Adipocyte (in vitro differentiated cells): ENCODE measurements at regions not wholly inside any gene's neighbourhood (a gene's known extent, or its start where the extent isn't known, plus 50 kb on each side); places are given as distances from the start of the nearest gene placed in this dataset.
A peak's percentile ranks its signal among the peaks of the same experiment; 100 is the strongest.

Experiments
- DNase-seq: peaks from one replicate; pipeline ENCODE4 v3.0.0-alpha.2; 2015; ENCODE audit warnings: low read depth
- H3K27me3 ChIP-seq: replicated peaks from 2 replicates; pipeline ENCODE4 v1.7.0; 2013; ENCODE audit warnings: mild to moderate bottlenecking, low read length, moderate library complexity; ENCODE audit not compliant: control insufficient read depth, insufficient read depth
- H3K36me3 ChIP-seq: 2 replicates; pipeline ENCODE4 v1.7.0; 2013; ENCODE audit warnings: low read length, mild to moderate bottlenecking, moderate library complexity; ENCODE audit not compliant: control insufficient read depth, insufficient read depth, severe bottlenecking
- H3K4me1 ChIP-seq: 2 replicates; pipeline ENCODE4 v1.7.0; 2013; ENCODE audit warnings: mild to moderate bottlenecking, low read length, moderate library complexity; ENCODE audit not compliant: control insufficient read depth, insufficient read depth
- H3K4me3 ChIP-seq: 2 replicates; pipeline ENCODE4 v1.7.0; 2013; ENCODE audit warnings: mild to moderate bottlenecking, low read length, moderate library complexity
- H3K9ac ChIP-seq: 2 replicates; pipeline ENCODE4 v1.7.0; 2013; ENCODE audit warnings: mild to moderate bottlenecking, low read length, moderate library complexity
- H3K9me3 ChIP-seq: 2 replicates; pipeline ENCODE4 v1.7.0; 2013; ENCODE audit warnings: mild to moderate bottlenecking, low read length, moderate library complexity; ENCODE audit not compliant: control insufficient read depth

DNA sequence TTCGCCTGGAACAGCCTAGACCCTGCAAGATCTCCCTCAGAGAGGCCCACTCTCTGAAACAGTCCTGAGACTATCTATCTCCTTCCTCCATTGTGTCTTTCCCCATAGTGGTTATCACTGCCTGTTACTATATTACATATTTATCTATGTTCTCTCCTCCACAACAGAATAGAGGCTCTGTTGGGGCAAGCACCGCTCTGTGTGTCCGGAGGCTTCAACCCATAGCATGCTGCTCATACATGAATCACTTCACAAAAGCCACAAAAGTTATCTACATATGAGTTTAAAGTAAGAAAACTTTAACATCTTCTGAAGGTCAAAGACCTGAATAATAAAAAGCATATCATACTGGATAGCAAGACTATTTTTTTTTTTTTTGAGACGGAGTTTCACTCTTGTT, 242.1 kb upstream of the HS6ST1 start:
- Histone ChIP-seq H3K27me3 (no peaks in the 10 kb centered on the region), H3K4me1 (peaks cover 51% of the 10 kb centered on the region), H3K9me3 (no peaks in the 10 kb centered on the region), H3K9ac (no peak overlapping the region), H3K36me3 (no peaks in the 10 kb centered on the region), H3K4me3 (no peak overlapping the region)
- no peak for DNase-seq

- Histone ChIP-seq H3K4me1 (peaks cover 45% of the 10 kb centered on the region), H3K36me3 (no peaks in the 10 kb centered on the region), H3K27me3 (no peaks in the 10 kb centered on the region), H3K9ac (peak overlapping the region; percentile 59), H3K9me3 (no peaks in the 10 kb centered on the region), H3K4me3 (no peak overlapping the region)
- peak; percentile 32 for DNase-seq
Measured at GRCh38 chr2:128562471-128563347, 244.0 kb upstream of the HS6ST1 start.

- H3K36me3 ChIP-seq = no peaks in the 10 kb centered on the region
- no peaks in the 10 kb centered on the region for H3K9me3 ChIP-seq
- DNase-seq = peak; percentile 97
- no peak overlapping the region for H3K4me3 ChIP-seq
- H3K4me1 ChIP-seq = peaks cover 40% of the 10 kb centered on the region
- peak overlapping the region; percentile 59 for H3K9ac ChIP-seq
- H3K27me3 ChIP-seq = no peaks in the 10 kb centered on the region
Measured at GRCh38 chr2:128563348-128563687, 244.7 kb upstream of the HS6ST1 start.

DNA sequence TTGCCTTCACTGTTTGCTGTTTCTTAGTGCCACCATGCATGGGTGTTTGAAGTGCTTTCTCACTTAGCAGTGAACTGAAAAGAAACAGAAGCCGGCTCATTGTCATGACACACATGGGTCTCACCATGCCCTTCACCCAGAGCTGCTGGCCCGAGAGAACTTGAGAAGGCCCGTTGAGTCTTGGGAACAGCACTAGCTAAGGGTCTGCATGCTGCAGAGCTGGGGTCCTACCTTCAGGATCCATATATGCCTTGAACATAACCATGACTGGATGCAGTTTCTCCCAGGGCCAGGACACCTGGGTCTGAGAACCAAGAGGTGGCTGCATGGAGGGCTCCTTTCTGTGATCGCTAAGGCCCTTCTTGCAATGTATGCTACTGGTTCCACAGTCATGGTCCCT, 245.5 kb upstream of the HS6ST1 start:
- Histone ChIP-seq H3K36me3 (no peaks in the 10 kb centered on the region), H3K4me1 (peaks cover 32% of the 10 kb centered on the region), H3K4me3 (no peak overlapping the region), H3K9me3 (no peaks in the 10 kb centered on the region), H3K27me3 (no peaks in the 10 kb centered on the region), H3K9ac (no peak overlapping the region)
- no peak for DNase-seq

- Histone ChIP-seq H3K36me3 (no peaks in the 10 kb centered on the region), H3K27me3 (no peaks in the 10 kb centered on the region), H3K4me3 (no peak overlapping the region), H3K9me3 (no peaks in the 10 kb centered on the region), H3K9ac (no peak overlapping the region), H3K4me1 (peaks cover 28% of the 10 kb centered on the region)
- DNase-seq = no peak
Measured at GRCh38 chr2:128564551-128564950, 245.9 kb upstream of the HS6ST1 start.

DNA sequence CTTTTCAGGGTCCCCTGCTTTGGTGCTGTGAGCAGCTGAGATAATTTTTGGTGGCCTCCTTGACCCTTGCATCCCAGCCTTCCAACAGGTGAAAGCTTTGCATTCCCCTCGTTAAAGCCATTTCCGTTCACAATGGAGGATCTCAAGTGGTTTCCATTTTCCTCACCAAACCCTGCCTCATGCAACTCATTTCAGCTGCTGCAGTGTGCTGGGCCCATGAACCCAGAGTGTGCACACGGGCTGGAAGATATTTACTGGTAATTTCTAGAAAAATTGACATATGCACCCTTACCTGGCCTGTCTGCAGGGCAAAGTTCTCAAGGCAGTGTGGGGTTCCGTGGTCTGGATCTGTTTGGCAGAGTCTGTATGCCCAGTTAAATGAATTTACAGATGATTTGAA, 246.8 kb upstream of the HS6ST1 start:
- DNase-seq = no peak

GRCh38 chr2:128566671-128567070, 248.0 kb upstream of the HS6ST1 start:
- no peaks in the 10 kb centered on the region for H3K27me3 ChIP-seq
- no peak overlapping the region for H3K9ac ChIP-seq
- H3K4me1 ChIP-seq = peaks cover 27% of the 10 kb centered on the region
- no peaks in the 10 kb centered on the region for H3K36me3 ChIP-seq
- no peaks in the 10 kb centered on the region for H3K9me3 ChIP-seq
- no peak for DNase-seq
- H3K4me3 ChIP-seq = no peak overlapping the region

More for the DNA sequence above, 246.8 kb upstream of the HS6ST1 start:
- H3K4me1 ChIP-seq = peaks cover 21% of the 10 kb centered on the region
- no peaks in the 10 kb centered on the region for H3K27me3 ChIP-seq
- H3K36me3 ChIP-seq = no peaks in the 10 kb centered on the region
- H3K9me3 ChIP-seq = no peaks in the 10 kb centered on the region
- H3K4me3 ChIP-seq = no peak overlapping the region
- H3K9ac ChIP-seq = no peak overlapping the region

DNA sequence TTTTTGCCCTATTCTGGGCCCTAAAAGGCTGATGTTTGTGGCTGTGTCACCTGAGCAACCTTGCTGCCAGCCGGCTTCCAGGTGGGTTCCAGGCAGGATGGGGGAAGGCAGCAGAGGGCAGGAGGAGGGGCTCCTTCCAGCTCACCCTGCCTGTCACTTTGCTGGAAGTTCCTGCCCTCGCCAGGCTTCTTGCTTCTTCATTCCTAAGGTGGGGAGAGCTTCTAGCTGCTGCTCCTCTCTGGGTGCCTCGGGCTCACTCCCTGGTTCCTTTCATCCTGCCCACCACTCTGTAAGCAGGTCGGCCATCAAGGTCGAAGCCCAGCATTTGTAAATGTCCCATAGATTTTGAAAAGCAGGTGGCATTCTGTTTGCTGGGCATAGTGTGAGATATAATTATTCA, 249.4 kb upstream of the HS6ST1 start:
- Histone ChIP-seq H3K27me3 (no peaks in the 10 kb centered on the region), H3K4me1 (peaks cover 18% of the 10 kb centered on the region), H3K4me3 (no peak overlapping the region), H3K9ac (no peak overlapping the region), H3K9me3 (no peaks in the 10 kb centered on the region), H3K36me3 (no peaks in the 10 kb centered on the region)
- DNase-seq = no peak

DNA sequence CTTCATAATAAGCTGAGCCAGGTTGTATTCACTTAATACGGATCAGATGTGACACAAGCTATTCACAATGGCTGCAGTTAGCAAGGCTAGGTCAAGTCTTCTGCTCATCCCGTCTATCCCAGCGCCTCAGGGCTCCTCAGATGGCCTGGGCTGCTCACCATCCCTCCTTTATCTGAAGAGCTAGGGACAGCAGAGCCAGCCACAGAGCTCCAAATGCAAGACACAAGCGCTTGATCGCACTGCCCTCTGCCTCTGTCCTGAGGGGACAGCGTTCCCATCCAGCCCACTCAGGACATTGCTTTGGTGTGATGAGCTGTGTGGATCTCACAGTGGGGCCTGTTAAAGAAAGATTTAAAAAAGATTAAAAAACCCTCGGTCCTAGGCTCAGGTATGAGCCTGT, 254.4 kb upstream of the HS6ST1 start:
- Histone ChIP-seq H3K27me3 (no peaks in the 10 kb centered on the region), H3K4me1 (peaks cover 8% of the 10 kb centered on the region), H3K4me3 (no peak overlapping the region), H3K9me3 (no peaks in the 10 kb centered on the region), H3K9ac (no peak overlapping the region), H3K36me3 (no peaks in the 10 kb centered on the region)
- DNase-seq = no peak

- no peak overlapping the region for H3K4me3 ChIP-seq
- no peak for DNase-seq
- no peak overlapping the region for H3K9ac ChIP-seq
- peaks cover 8% of the 10 kb centered on the region for H3K4me1 ChIP-seq
- no peaks in the 10 kb centered on the region for H3K27me3 ChIP-seq
- H3K36me3 ChIP-seq = no peaks in the 10 kb centered on the region
- no peaks in the 10 kb centered on the region for H3K9me3 ChIP-seq
Measured at GRCh38 chr2:128573531-128573930, 254.9 kb upstream of the HS6ST1 start.

GRCh38 chr2:128577141-128577930, 258.7 kb upstream of the HS6ST1 start:
- Histone ChIP-seq H3K9ac (no peak overlapping the region), H3K36me3 (no peaks in the 10 kb centered on the region), H3K4me1 (no peaks in the 10 kb centered on the region), H3K4me3 (no peak overlapping the region), H3K27me3 (no peaks in the 10 kb centered on the region), H3K9me3 (no peaks in the 10 kb centered on the region)
- no peak for DNase-seq
